Body of pancreas (tissue), 4 donors: ENCODE measurements at regions not wholly inside any gene's neighbourhood (a gene's known extent, or its start where the extent isn't known, plus 50 kb on each side); places are given as distances from the start of the nearest gene placed in this dataset.

ENCODE experiments used
- POLR2A ChIP-seq, 3 donors: fragments of 450-650 bp; IDR thresholded peaks; one replicate each; pipeline ENCODE4 v1.6.1; 2016; ENCODE audit warnings: antibody characterized with exemption in 3 of 3, mild to moderate bottlenecking in 2 of 3
- TF ChIP-seq, protein P1 (sequence below), 7 experiments: fragments of 450-650 bp in 4 of 7; fragments of 200-600 bp in 3 of 7; sonication (generic) in 3 of 7; IDR thresholded peaks; one replicate each; pipeline ENCODE4 v1.5.1; 2016 to 2019; ENCODE audit warnings: antibody characterized with exemption in 7 of 7

DNA sequence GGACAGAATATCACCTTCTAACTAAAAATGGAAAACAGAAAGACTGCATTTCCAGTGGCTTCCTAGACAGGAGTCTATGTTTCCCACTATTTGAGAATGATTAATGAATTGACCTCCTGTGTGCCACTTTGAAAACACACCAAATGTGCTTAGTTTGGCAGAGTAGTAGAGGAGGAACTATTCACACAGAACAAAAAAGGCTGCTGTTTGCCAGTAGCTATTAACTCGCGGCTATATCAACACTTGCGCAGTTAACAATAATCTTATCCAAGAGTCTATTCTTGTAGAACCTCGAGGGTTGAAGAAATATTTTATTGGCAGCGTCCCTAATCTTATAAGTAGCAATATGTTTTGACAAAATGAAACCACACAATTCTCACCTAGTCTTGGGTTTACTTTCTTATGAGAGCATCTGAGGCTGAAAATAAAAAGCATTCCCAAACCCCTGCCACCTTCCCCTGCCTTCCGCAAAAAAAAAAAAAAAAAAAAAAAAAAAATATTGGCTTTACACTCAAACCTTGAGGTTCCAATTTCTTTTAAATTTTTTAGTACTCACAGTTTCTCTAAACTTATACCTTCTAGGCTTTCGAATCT, 127.3 kb upstream of the FLRT2 start:
- TF ChIP-seq, protein P1, sequence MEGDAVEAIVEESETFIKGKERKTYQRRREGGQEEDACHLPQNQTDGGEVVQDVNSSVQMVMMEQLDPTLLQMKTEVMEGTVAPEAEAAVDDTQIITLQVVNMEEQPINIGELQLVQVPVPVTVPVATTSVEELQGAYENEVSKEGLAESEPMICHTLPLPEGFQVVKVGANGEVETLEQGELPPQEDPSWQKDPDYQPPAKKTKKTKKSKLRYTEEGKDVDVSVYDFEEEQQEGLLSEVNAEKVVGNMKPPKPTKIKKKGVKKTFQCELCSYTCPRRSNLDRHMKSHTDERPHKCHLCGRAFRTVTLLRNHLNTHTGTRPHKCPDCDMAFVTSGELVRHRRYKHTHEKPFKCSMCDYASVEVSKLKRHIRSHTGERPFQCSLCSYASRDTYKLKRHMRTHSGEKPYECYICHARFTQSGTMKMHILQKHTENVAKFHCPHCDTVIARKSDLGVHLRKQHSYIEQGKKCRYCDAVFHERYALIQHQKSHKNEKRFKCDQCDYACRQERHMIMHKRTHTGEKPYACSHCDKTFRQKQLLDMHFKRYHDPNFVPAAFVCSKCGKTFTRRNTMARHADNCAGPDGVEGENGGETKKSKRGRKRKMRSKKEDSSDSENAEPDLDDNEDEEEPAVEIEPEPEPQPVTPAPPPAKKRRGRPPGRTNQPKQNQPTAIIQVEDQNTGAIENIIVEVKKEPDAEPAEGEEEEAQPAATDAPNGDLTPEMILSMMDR (IDR thresholded peaks at IDR 0.05) = no peak
- TF ChIP-seq POLR2A (IDR thresholded peaks at IDR 0.05) = no peak
